ENCODE measurements at regions not wholly inside any gene's neighbourhood (a gene's known extent, or its start where the extent isn't known, plus 50 kb on each side); places are given as distances from the start of the nearest gene placed in this dataset.
"Not testable (repeated sequence)": the region's sequence is repeated elsewhere in the genome, so short reads cannot be mapped to it uniquely, and the experiment has no call there.

GRCh38 chr3:6326771-6327170 is 534.1 kb upstream of the GRM7 start:
- CTCF ChIA-PET, result no interaction called here
- no peaks in the 10 kb centered on the region for H3K4me1 Mint-ChIP-seq (ENCODE audit: low read depth, unreplicated experiment)
- intact Hi-C loops (cut with micrococcal nuclease; ENCODE audit: unreplicated experiment), result no loop called here
- H3K27me3 Mint-ChIP-seq (ENCODE audit: unreplicated experiment), result no peaks in the 10 kb centered on the region
- H3K27ac Mint-ChIP-seq (ENCODE audit: unreplicated experiment), result no peak overlapping the region
- H3K36me3 Mint-ChIP-seq (ENCODE audit: insufficient read depth, unreplicated experiment), result no peaks in the 10 kb centered on the region
- no TSS peak for BruUV-seq (replicated peaks)
- no peak for TF ChIP-seq CTCF (IDR thresholded peaks at IDR 0.05; ENCODE audit: unreplicated experiment)
- no peak overlapping the region for H3K4me3 Mint-ChIP-seq (ENCODE audit: low read depth, unreplicated experiment)
- no peak for DNase-seq
- H3K9me3 Mint-ChIP-seq (ENCODE audit: low read depth, unreplicated experiment), result peaks cover 5% of the 10 kb centered on the region

GRCh38 chr3:6340980-6341325 is 520.0 kb upstream of the GRM7 start:
- H3K27me3 Mint-ChIP-seq (ENCODE audit: unreplicated experiment); CTCF ChIA-PET; H3K27ac Mint-ChIP-seq (ENCODE audit: unreplicated experiment); H3K4me1 Mint-ChIP-seq (ENCODE audit: low read depth, unreplicated experiment); H3K36me3 Mint-ChIP-seq (ENCODE audit: insufficient read depth, unreplicated experiment); H3K4me3 Mint-ChIP-seq (ENCODE audit: low read depth, unreplicated experiment); BruUV-seq (replicated peaks); intact Hi-C loops (cut with micrococcal nuclease; ENCODE audit: unreplicated experiment); DNase-seq: not testable (repeated sequence)
- peaks cover 15% of the 10 kb centered on the region for H3K9me3 Mint-ChIP-seq (ENCODE audit: low read depth, unreplicated experiment)

DNA sequence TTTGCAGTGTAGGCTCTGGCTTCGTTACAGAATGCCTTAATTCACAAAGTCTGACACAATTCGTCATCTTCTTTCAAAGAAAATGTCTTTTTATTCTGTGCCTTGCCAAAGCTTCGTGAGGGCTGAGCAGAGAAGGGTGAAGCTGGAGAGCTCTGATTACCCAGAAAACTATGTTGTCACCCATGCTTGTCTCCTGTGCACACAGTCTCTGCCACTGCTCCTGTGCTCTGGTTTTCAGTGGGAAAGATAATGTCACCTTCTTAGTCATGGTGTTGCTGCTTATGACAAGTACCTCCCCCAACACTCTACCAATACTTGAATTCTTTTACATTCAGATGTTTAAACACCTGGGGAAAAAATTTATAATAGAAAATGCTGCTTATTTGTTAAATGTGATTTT is 509.2 kb upstream of the GRM7 start:
- DNase-seq, result no peak
- intact Hi-C loops (cut with micrococcal nuclease; ENCODE audit: unreplicated experiment), result no loop called here
- H3K27ac Mint-ChIP-seq (ENCODE audit: unreplicated experiment), result no peak overlapping the region
- no peaks in the 10 kb centered on the region for H3K27me3 Mint-ChIP-seq (ENCODE audit: unreplicated experiment)
- H3K9me3 Mint-ChIP-seq (ENCODE audit: low read depth, unreplicated experiment), result peaks cover 6% of the 10 kb centered on the region
- no peaks in the 10 kb centered on the region for H3K4me1 Mint-ChIP-seq (ENCODE audit: low read depth, unreplicated experiment)
- H3K36me3 Mint-ChIP-seq (ENCODE audit: insufficient read depth, unreplicated experiment), result no peaks in the 10 kb centered on the region
- CTCF ChIA-PET, result no interaction called here
- no peak overlapping the region for H3K4me3 Mint-ChIP-seq (ENCODE audit: low read depth, unreplicated experiment)
- TF ChIP-seq CTCF (IDR thresholded peaks at IDR 0.05; ENCODE audit: unreplicated experiment), result no peak
- no TSS peak for BruUV-seq (replicated peaks)

GRCh38 chr3:6354653-6355052 is 506.3 kb upstream of the GRM7 start:
- no peak for TF ChIP-seq CTCF (IDR thresholded peaks at IDR 0.05; ENCODE audit: unreplicated experiment)
- intact Hi-C loops (cut with micrococcal nuclease; ENCODE audit: unreplicated experiment), result no loop called here
- Mint-ChIP-seq H3K36me3 (ENCODE audit: insufficient read depth, unreplicated experiment) (no peaks in the 10 kb centered on the region), H3K27ac (ENCODE audit: unreplicated experiment) (no peak overlapping the region), H3K4me1 (ENCODE audit: low read depth, unreplicated experiment) (no peaks in the 10 kb centered on the region), H3K4me3 (ENCODE audit: low read depth, unreplicated experiment) (no peak overlapping the region), H3K27me3 (ENCODE audit: unreplicated experiment) (no peaks in the 10 kb centered on the region), H3K9me3 (ENCODE audit: low read depth, unreplicated experiment) (peaks cover 5% of the 10 kb centered on the region)
- no peak for DNase-seq
- no TSS peak for BruUV-seq (replicated peaks)
- CTCF ChIA-PET, result no interaction called here

DNA sequence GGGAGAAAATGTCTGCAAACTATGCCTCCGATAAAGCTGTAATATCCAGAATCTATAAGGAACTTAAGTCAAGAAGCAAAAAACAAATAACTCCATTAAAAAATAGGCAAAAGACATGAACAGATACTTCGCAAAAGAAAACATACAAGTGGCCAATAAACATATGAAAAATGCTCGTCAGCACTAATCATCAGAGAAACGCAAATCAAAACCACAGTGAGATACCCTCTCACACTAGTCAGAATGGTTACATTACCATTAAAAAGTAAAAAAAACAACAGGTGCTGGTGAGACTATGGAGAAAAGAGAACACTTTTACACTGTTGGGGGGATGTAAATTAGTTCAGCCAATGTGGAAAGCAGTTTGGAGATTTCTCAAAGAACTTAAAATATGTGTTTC is 498.5 kb upstream of the GRM7 start:
- intact Hi-C loops (cut with micrococcal nuclease; ENCODE audit: unreplicated experiment), result no loop called here
- Mint-ChIP-seq H3K27me3 (ENCODE audit: unreplicated experiment) (no peaks in the 10 kb centered on the region), H3K4me3 (ENCODE audit: low read depth, unreplicated experiment) (no peak overlapping the region), H3K4me1 (ENCODE audit: low read depth, unreplicated experiment) (no peaks in the 10 kb centered on the region), H3K27ac (ENCODE audit: unreplicated experiment) (no peak overlapping the region), H3K36me3 (ENCODE audit: insufficient read depth, unreplicated experiment) (no peaks in the 10 kb centered on the region), H3K9me3 (ENCODE audit: low read depth, unreplicated experiment) (peaks cover 7% of the 10 kb centered on the region)
- BruUV-seq (replicated peaks), result no TSS peak
- CTCF ChIA-PET, result interaction anchor here (0.8 kb wide), 1 partner anchor 1917 kb away, joined by 3 read pairs; no protein-coding TSS in a partner anchor
- no peak for DNase-seq
- no peak for TF ChIP-seq CTCF (IDR thresholded peaks at IDR 0.05; ENCODE audit: unreplicated experiment)

Measured in Calu3 (cell line).